DMS 273 (cell line): ENCODE measurements at regions not wholly inside any gene's neighbourhood (a gene's known extent, or its start where the extent isn't known, plus 50 kb on each side); places are given as distances from the start of the nearest gene placed in this dataset.
A peak's percentile ranks its signal among the peaks of the same experiment; 100 is the strongest.
"Not testable (repeated sequence)": the region's sequence is repeated elsewhere in the genome, so short reads cannot be mapped to it uniquely, and the experiment has no call there.

Experiments used
- DNase-seq: peaks from one replicate; lab custom pipeline; 2025; ENCODE audit not compliant: unreplicated experiment; lab: John Stamatoyannopoulos, UW

DNA sequence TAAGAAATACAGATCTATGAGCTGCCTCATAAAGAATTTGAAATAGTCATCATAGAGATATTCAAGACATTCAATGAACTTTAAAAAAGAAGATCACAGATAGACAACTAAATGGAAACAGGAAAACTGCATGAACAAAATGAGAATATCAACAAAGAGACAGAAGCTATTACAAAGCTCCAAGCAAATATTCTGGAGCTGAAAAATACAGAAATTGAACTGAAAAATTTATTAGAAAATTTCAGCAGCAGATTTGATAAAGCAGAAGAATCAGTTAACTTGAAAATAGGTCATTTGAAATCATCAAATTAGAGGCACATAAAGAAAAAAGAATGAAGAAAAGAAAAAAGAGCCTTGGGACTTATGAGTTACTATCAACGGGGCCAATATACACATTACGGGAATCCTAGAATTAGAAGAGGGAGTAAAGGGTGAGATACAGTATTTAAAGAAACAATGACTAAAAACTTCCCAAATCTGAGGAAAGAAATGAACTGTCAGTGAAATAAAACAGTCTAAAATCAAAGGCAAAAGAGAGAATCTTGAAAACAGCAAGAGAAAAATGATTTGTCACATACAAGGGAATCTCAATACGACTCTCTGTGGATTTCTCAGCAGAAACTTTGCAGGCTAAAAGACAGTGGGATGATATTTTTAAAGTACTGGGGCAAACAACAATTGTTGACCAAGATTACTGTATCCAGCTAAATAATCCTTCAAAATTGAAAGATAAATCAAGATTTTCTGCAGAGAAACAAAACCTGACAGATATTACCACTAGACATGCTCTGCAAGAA is 641.6 kb downstream of the ANKRD50 start:
- peak; percentile 20 for DNase-seq

DNA sequence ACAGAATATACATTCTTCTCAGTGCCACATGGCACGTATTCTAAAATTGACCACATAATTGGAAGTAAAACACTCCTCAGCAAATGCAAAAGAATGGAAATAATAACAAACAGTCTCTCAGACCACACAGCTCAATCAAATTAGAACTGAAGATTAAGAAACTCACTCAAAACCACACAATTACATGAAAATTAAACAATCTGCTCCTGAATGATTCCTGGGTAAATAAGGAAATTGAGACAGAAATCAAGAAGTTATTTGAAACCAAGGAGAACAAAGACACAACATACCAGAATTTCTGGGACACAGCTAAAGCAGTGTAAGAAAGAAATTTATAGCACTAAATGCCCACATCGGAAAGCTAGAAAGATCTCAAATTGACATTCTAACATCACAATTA is 637.3 kb downstream of the ANKRD50 start:
- DNase-seq = not testable (repeated sequence)

DNA sequence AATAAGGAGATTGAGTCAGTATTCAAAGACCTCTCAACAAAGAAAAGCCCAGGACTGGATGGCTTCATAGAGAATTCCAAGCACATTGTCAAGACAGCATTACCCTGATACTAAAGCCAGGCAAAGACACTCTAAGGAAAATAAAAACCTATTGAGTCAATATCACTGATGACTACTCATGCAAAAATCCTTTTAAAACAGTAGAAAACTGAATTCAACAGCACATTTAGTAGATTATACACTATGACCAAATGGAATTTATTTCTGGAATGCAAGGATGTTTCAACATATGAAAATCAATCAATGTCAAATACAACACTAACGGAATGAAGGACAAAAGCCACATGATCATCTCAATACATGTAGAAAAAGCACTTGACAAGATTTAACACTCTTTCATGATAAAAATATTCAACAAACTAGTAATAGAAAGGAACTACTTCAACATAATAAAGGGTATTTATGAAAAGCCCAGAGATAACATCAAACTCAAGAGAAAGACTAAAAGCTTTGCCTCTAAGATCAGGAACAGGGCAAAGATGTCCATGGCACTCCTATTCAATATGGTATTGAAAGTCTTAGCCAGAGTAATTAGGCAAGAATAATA is 633.3 kb downstream of the ANKRD50 start:
- DNase-seq = no peak

DNA sequence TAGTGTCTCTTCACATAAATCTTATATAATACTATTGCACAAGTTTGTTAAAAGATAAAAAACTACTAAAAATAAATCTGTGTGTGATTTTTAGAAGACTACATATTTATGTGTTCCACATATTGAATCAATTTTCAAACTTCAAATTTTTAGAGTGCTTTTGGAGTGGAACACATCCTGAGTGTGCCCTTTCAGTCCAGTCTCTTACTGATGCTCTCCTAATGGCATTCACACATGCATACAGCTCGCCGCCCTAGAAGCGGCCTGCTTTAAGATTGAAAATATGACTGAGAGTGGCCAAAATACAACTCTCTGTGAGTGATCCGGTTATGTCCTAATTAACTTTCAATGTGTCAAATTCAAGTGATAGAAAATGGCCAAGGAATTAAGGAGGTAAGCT is 628.8 kb downstream of the ANKRD50 start:
- no peak for DNase-seq

DNA sequence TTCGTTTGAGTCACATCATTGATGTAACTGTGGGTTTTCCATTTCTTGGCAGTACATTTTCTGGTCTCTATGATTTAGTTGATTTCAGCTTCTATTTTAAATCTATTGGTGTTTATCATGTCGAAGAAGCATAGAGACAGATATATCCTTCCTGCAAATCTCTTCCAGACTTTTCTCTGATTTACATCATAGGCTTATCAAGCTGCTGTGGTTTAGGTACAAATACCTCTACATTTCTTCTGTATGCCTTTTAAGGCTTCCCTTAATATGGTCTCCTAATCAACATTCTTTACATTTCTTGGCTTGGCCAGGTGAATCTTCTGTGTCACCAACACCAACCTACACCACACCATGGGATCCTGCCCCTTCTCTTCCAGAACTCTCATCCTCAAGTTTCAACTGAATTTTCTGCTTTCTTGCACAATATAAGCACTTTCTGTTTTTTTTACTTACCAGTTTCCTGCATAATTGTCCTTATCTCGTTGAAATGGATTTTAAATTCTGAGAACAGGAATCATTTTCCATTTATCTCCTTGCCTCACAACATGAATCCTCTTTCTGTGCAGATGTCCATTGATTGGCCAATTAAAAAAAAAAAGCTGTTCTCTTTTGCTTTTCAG is 626.9 kb downstream of the ANKRD50 start:
- no peak for DNase-seq

DNA sequence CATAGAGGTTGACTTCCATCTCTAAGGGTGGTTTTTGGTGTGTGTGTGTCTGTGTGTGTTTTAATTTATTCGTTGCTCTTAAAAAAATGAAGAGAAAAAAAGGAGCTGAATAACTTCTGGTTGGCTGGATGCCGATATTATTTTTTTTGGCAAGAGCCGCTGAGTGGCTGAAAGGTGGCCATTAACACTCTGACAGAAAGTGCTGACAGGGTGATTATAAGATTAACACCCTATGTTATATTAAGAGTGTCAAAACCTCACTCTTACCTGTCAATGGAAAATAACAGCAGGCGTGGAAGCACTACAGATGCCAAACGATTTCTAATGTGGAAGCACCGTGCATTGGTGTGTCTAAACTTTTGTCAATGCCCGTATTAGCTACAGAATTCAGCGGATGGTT is 622.5 kb downstream of the ANKRD50 start:
- no peak for DNase-seq

DNA sequence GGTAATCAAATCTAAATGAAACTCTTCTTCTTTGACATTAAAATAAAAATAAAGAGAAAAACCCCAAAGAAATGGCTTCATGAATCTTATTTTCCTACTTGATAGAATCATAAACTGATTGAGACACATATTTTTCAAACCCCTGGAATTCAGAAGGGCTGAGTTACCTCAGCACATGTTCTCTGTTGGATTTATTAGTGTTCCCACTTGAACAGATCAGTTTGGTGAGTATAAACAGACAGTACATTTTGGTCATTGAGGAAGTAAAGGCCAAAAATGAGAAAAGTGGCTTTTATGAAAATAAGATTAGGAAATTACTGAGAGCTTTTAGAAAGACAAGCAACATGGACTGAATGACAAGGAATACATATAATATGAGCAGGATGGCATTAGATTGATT is 620.4 kb downstream of the ANKRD50 start:
- no peak for DNase-seq

DNA sequence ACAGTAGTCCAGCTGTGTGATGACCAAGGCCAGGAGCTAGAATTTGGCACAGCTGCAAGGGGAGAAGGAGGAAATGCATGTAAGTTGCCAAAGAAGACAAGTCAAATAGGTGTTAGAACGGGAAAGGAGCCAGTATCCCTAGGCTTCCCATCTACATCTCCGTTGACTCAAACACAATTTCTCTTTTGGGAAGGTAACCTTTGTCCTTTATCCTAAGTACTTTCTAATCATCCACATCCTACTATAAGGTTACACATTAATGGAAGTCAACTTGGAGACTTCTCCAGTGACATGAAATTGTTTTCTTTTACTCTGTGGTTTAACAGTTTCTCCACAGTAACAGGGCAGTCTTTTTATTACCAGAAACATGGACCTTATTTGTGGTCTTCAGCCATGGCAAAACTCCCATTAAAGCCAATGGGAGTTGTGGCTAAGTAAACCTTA is 620.0 kb downstream of the ANKRD50 start:
- DNase-seq = no peak

DNA sequence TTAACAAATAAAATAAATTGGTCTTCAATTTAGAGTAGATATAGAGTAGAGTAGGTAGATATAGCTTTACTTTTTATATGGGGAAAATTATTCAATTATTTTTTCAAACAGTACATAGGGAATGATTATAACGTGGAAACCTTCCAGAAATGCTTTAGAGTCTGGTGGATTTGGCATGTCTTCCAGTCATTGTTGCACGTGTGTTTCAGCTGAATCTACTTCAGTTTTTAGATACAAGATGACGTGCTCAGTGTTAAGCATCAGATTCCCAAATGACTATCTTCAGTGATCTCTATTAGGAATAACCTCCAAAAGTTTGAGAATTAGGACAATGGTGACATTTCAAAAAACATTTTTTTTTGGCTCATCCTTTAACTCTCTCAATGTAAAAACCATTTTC is 616.9 kb downstream of the ANKRD50 start:
- DNase-seq = no peak

DNA sequence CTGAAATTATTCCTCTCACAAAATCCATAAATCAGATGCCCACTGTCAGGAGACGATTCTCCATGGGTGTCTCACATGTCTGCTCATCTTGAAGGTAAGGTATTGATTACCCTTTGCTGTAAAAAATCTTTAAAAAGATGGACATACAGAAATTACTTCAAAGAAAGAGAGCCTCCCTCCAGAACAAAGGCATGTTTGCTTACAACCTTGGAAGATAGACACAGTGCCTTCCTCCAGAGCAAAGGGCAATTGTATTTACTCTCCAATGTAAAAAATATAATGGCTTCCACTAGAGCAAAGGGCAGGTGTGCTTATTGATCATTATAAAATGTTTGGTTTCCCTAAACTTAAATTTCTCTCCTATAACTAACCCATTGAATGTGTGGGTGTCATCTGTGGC is 616.2 kb downstream of the ANKRD50 start:
- no peak for DNase-seq

DNA sequence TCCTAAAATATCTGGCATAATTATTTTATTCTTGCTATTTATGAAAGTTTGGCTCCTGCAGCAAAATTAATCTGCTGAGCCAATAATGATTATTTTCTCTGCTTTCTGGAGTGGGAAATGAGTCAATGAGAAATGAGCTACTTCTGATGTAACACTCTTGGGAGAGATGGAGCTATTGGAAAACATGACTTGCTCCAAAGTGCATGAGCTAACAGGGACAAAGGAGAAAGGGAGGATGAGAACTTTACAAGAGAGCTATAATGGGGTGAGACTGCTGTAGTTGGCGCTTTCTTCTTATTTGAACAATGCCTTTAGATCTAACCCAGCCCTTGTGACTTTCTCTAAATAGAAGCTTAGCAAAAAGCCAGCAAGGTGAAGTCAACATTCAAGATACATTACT is 615.1 kb downstream of the ANKRD50 start:
- DNase-seq = no peak

DNA sequence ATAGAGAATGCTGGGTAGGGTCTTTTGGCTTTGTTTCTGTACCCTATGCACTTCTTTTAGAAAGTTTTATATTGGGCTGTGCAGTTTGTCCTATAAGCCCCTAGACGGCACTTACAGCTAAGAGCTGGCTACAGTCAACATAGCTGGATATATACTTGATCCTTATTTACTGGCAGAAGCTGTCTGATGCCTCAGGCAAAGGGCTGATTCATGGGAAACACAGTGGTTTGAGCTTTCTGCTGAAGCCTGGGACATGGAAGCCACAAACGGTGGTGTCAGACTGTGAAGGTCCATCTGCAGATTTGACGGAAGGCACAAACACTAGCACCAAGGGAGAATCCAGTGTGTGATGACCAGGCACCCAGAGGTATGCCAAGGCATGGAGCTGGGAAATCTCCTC is 608.4 kb downstream of the ANKRD50 start:
- no peak for DNase-seq

DNA sequence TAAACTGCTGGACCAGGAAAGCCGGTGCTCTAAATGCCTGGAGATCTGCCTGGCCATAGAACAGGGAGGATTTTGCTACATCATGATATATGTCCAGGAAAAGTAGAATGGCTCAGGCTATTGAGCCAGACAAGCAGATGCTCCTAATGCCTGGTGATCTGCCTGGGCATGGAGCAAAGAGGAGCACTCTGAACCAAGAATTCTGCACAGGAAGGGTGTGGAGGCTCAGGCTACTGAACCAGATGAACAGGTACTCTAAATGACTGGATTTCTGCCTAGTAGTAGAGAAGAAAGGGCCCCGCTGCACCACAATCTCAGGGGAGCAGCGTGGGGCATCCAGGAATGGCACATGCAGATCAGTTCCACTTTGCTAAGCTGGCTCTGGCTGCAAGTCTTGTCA is 607.9 kb downstream of the ANKRD50 start:
- no peak for DNase-seq

DNA sequence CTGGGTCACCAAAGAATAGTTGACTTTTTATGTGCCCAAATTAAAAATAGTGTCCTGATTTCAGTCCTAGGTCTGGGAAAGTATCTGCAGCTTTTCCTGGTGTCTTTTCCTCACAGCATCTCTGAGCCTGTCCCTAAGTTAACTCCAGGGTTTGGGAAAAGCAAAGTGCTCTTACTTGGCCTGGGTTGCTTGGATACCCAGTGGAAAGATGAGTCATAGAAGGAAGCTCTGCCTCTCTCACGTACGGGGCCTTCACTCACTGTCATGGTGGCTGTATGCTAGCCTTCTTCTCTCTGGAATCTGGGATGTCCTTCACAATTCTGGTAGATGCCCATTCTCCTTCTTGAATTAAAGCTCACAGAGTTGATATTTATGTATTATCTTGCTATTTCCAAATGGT is 607.3 kb downstream of the ANKRD50 start:
- no peak for DNase-seq

DNA sequence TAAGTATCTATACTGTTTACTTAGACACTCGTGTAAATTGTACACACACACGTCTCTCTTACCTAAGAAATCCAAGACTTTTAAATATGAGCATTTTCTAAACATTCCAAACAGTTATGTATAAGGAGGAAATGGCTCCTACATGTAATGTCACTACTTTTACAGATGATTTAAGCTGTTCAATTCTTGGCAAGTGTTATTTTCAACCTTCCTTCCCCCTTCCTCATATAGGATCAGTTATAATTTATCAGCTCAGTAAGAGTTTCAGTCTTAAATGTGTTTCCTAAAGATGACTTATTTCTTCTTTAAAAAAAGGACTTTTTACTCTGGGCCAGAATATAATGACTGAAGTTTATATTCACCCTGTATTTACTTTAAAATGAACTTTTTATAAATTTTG is 601.1 kb downstream of the ANKRD50 start:
- no peak for DNase-seq

DNA sequence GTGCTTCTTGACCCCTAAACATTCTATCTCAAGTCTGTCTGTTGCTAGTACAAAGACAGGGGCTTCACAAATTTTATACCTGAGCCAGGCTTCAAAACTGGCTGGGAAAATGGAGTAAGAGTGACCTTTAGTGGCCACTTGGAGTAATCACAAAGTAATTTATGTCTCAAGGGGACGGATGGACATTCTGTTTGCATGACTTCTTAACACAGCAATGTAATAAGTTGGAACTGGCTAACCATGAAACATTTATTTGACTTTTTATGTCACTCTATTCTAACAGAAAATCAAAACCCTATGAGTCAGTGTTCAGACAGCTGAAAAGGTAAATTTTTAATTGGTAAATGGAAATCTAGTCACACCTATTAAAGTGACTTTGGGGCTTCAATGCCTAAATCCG is 600.6 kb downstream of the ANKRD50 start:
- DNase-seq = peak; percentile 67

DNA sequence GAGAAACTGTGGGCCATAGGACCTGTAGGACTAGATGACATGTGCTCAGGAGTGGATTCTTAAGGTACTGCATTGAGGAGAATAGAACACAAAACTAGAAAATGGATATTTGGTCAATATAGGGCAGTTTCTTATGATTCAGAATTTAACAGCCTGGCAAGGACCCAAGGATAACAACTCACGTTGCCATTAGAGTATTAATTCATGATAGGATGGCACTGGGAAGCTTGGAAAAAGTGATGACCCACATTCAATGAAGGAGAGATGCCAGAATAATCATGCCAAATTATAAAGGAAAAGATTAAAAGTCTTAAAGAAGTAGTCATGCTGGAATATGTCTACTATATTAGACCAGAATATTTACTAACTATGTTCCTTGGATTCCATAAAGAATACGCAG is 594.5 kb downstream of the ANKRD50 start:
- DNase-seq = no peak

DNA sequence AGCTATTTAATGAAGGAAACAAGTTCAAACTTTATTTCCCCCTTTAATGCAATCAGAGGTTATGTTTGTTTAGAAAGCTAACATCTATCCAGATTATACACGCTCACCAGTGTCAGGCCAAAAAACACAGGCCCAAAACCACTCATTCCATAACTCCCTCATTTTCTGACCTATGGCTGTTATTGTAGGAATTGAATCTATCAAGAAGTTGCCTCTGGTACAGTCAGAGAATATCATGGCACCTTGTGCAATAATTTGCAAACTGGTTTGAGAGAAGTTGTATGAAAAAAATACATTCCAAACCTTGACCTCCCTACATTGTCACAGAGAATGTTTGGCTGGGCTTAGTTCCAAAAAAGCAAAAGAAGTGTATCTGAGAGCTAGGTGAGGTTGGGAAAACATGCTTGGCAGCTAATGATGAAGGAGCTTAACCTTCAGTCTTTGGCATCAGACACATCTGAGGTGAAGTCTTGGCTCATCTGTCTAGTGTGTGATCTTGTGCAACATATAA is 591.0 kb downstream of the ANKRD50 start:
- no peak for DNase-seq

DNA sequence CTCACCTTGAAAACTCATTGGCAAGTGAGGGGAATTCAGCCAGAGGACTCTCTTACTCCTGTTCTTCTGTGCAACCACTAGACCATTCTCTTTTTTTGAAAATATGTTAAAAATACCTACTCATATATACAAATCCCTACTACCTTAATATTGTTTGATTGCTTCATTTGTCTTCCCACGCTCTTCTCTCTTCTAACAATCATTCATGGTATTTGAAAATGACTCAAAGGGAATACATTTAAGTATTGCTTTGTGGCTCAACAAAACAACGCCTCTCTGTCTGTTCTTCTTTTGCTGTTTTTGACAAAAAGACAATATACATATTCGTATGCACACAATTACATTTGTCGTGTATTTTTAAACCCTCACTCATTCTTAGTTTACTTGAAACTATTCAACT is 589.4 kb downstream of the ANKRD50 start:
- no peak for DNase-seq

DNA sequence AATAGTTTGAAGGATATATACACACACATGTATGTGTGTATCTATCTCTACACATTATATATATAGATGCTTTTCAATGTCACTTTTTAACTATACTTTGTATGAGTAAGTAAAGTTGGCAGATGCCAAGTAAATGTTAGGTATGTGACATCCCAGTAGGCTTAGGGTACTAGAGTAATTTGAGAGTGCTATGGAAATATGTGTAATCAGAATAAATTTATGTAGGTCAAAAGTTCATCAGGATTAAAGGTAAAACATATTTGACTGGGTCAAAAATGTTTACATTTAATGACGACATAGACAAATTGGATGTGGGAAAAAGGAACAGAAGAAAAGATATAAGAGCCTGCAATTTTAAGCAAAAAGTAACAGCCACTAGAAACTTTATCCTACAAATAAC is 588.8 kb downstream of the ANKRD50 start:
- DNase-seq = no peak

DNA sequence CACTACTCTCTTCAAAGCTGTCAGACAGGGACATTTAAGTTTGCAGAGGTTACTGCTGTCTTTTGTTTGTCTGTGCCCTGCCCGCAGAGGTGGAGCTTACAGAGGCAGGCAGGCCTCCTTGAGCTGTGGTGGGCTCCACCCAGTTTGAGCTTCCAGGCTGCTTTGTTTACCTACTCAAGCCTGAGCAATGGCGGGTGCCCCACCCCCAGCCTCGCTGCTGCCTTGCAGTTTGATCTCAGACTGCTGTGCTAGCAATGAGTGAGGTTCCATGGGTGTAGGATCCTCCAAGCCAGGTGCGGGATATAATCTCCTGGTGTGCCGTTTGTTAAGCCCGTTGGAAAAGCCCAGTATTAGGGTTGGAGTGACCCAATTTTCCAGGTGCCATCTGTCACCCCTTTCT is 581.2 kb downstream of the ANKRD50 start:
- DNase-seq = not testable (repeated sequence)

DNA sequence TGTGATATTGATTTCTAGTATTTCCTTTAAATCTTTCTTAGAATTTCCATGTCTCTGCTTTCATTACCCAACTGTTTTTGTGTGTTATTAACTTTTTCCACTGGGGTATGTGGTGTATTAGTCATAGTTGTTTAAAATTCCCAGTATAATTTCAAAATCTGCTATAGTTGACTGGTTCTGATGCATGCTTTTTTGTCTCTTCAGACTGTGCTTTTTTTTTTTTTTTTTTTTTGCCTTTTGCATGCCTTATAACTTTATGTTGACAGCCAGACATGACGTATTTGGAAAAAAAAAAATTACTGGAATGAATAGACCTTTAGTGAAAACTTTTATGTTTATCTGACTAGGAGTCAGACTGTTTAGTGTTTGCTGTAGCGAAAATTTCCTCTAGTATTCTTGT is 580.4 kb downstream of the ANKRD50 start:
- no peak for DNase-seq
